ENCODE measurements at regions not wholly inside any gene's neighbourhood (a gene's known extent, or its start where the extent isn't known, plus 50 kb on each side); places are given as distances from the start of the nearest gene placed in this dataset.
"Not testable (repeated sequence)": the region's sequence is repeated elsewhere in the genome, so short reads cannot be mapped to it uniquely, and the experiment has no call there.

GRCh38 chr5:119895066-119895465, 265.7 kb downstream of the FAM170A start:
- DNase-seq (ENCODE audit: low spot score): no peak

- no peak for DNase-seq (ENCODE audit: low spot score)
These were observed 267.6 kb downstream of the FAM170A start for GRCh38 chr5:119896826-119897536.

GRCh38 chr5:119897537-119898370, 268.4 kb downstream of the FAM170A start:
- DNase-seq (ENCODE audit: low spot score): no peak

GRCh38 chr5:119899981-119900380, 270.6 kb downstream of the FAM170A start:
- DNase-seq (ENCODE audit: low spot score): no peak

GRCh38 chr5:119902593-119902992, 273.2 kb downstream of the FAM170A start:
- no peak for DNase-seq (ENCODE audit: low spot score)

GRCh38 chr5:119913425-119913824, 284.1 kb downstream of the FAM170A start:
- DNase-seq (ENCODE audit: low spot score): no peak

GRCh38 chr5:119919279-119919678, 289.9 kb downstream of the FAM170A start:
- peak; percentile 17 for DNase-seq (ENCODE audit: low spot score)

- DNase-seq (ENCODE audit: low spot score): no peak
These were observed 296.9 kb downstream of the FAM170A start for GRCh38 chr5:119926301-119926700.

- no peak for DNase-seq (ENCODE audit: low spot score)
These were observed 299.6 kb downstream of the FAM170A start for GRCh38 chr5:119928974-119929373.

GRCh38 chr5:119930490-119930889, 301.1 kb downstream of the FAM170A start:
- no peak for DNase-seq (ENCODE audit: low spot score)

GRCh38 chr5:119943148-119943547, 313.8 kb downstream of the FAM170A start:
- DNase-seq (ENCODE audit: low spot score): peak; percentile 12

GRCh38 chr5:119945691-119946090, 316.3 kb downstream of the FAM170A start:
- DNase-seq (ENCODE audit: low spot score): no peak

GRCh38 chr5:119948162-119948561, 318.8 kb downstream of the FAM170A start:
- no peak for DNase-seq (ENCODE audit: low spot score)

- DNase-seq (ENCODE audit: low spot score): no peak
These were observed 320.2 kb downstream of the FAM170A start for GRCh38 chr5:119949426-119949999.

- no peak for DNase-seq (ENCODE audit: low spot score)
These were observed 322.1 kb downstream of the FAM170A start for GRCh38 chr5:119951330-119951934.

GRCh38 chr5:119953474-119953873, 324.1 kb downstream of the FAM170A start:
- DNase-seq (ENCODE audit: low spot score): no peak

- no peak for DNase-seq (ENCODE audit: low spot score)
These were observed 324.7 kb downstream of the FAM170A start for GRCh38 chr5:119954106-119954505.

- no peak for DNase-seq (ENCODE audit: low spot score)
These were observed 332.6 kb downstream of the FAM170A start for GRCh38 chr5:119961993-119962392.

- no peak for DNase-seq (ENCODE audit: low spot score)
These were observed 336.7 kb downstream of the FAM170A start for GRCh38 chr5:119966028-119966427.

- DNase-seq (ENCODE audit: low spot score): no peak
These were observed 339.3 kb downstream of the FAM170A start for GRCh38 chr5:119968690-119969089.

- DNase-seq (ENCODE audit: low spot score): not testable (repeated sequence)
These were observed 357.7 kb downstream of the FAM170A start for GRCh38 chr5:119987077-119987476.

GRCh38 chr5:119991625-119992024, 362.3 kb downstream of the FAM170A start:
- DNase-seq (ENCODE audit: low spot score): no peak

GRCh38 chr5:119996128-119996527, 366.8 kb downstream of the FAM170A start:
- DNase-seq (ENCODE audit: low spot score): no peak
